MCF 10A (cell line): ENCODE measurements at regions not wholly inside any gene's neighbourhood (a gene's known extent, or its start where the extent isn't known, plus 50 kb on each side); places are given as distances from the start of the nearest gene placed in this dataset.
"Not testable (repeated sequence)": the region's sequence is repeated elsewhere in the genome, so short reads cannot be mapped to it uniquely, and the experiment has no call there.

ENCODE experiments used
- BruUV-seq: library from RNA; stranded (reverse); fragments of 400-500 nt; replicated peaks from 2 replicates; lab custom pipeline; 2021; lab: Mats Ljungman, UMichigan
- CTCF ChIA-PET: fragments of 300-600 bp; sonication (Branson Sonifier 250); formaldehyde crosslinking; extraction: SDS; loops from one replicate; lab custom pipeline; 2021; ENCODE audit warnings: antibody characterized with exemption, inconsistent platforms; lab: Yijun Ruan, JAX
- POLR2A ChIA-PET: fragments of 300-600, 350-650 bp; sonication (Branson Sonifier 250); formaldehyde crosslinking; extraction: SDS; loops from one replicate; lab custom pipeline; 2020; ENCODE audit warnings: antibody characterized with exemption, inconsistent platforms; lab: Yijun Ruan, JAX
- DNase-seq: peaks from one replicate; pipeline ENCODE4 v3.0.0-alpha.2; 2018; ENCODE audit not compliant: unreplicated experiment
- H3K27ac Mint-ChIP-seq: one replicate; pipeline ENCODE4 v1.8.0; 2022; ENCODE audit warnings: mild to moderate bottlenecking, low read depth, mixed read lengths; ENCODE audit not compliant: unreplicated experiment
- H3K27me3 Mint-ChIP-seq: one replicate; pipeline ENCODE4 v1.8.0; 2022; ENCODE audit warnings: mixed read lengths; ENCODE audit not compliant: insufficient read depth, unreplicated experiment
- H3K36me3 Mint-ChIP-seq: one replicate; pipeline ENCODE4 v1.8.0; 2022; ENCODE audit warnings: mild to moderate bottlenecking, moderate library complexity, mixed read lengths; ENCODE audit not compliant: insufficient read depth, unreplicated experiment
- H3K4me1 Mint-ChIP-seq: one replicate; pipeline ENCODE4 v1.8.0; 2022; ENCODE audit warnings: mixed read lengths; ENCODE audit not compliant: insufficient read depth, unreplicated experiment
- H3K4me3 Mint-ChIP-seq: one replicate; pipeline ENCODE4 v1.8.0; 2022; ENCODE audit warnings: mild to moderate bottlenecking, moderate library complexity, mixed read lengths; ENCODE audit not compliant: unreplicated experiment
- H3K9me3 Mint-ChIP-seq: one replicate; pipeline ENCODE4 v1.8.0; 2022; ENCODE audit warnings: mixed read lengths; ENCODE audit not compliant: unreplicated experiment
- CTCF ChIP-seq: fragments of 200-600 bp; IDR thresholded peaks from one replicate; pipeline ENCODE4 v1.8.0; 2022; ENCODE audit warnings: antibody characterized with exemption, mild to moderate bottlenecking; ENCODE audit not compliant: unreplicated experiment
- intact Hi-C: fragments of 100-400 bp; cut with micrococcal nuclease; formaldehyde crosslinking; loops from 2 replicates; pipeline ENCODE4 v1.14.1; 2022

GRCh38 chr3:76523337-76523736 is 516.6 kb upstream of the ROBO2 start:
- Mint-ChIP-seq H3K36me3 (no peaks in the 10 kb centered on the region), H3K4me1 (no peaks in the 10 kb centered on the region), H3K9me3 (no peaks in the 10 kb centered on the region), H3K4me3 (no peak overlapping the region), H3K27me3 (peaks cover 49% of the 10 kb centered on the region), H3K27ac (no peak overlapping the region)
- intact Hi-C loops = no loop called here
- CTCF ChIA-PET = no interaction called here
- no peak for TF ChIP-seq CTCF
- no TSS peak for BruUV-seq
- no peak for DNase-seq
- POLR2A ChIA-PET = no interaction called here

- Mint-ChIP-seq H3K9me3 (no peaks in the 10 kb centered on the region), H3K27ac (no peak overlapping the region), H3K36me3 (no peaks in the 10 kb centered on the region), H3K27me3 (peaks cover 57% of the 10 kb centered on the region), H3K4me1 (no peaks in the 10 kb centered on the region), H3K4me3 (no peak overlapping the region)
- no TSS peak for BruUV-seq
- ChIA-PET POLR2A (no interaction called here), CTCF (no interaction called here)
- DNase-seq = no peak
- intact Hi-C loops = no loop called here
- TF ChIP-seq CTCF = no peak
These were observed 514.2 kb upstream of the ROBO2 start for GRCh38 chr3:76525726-76526125.

GRCh38 chr3:76527773-76528172 is 512.1 kb upstream of the ROBO2 start:
- Mint-ChIP-seq H3K36me3 (no peaks in the 10 kb centered on the region), H3K27ac (no peak overlapping the region), H3K27me3 (peaks cover 68% of the 10 kb centered on the region), H3K4me1 (no peaks in the 10 kb centered on the region), H3K9me3 (no peaks in the 10 kb centered on the region), H3K4me3 (no peak overlapping the region)
- intact Hi-C loops = no loop called here
- DNase-seq = no peak
- BruUV-seq = no TSS peak
- ChIA-PET POLR2A (no interaction called here), CTCF (interaction anchor here (1.1 kb wide), 1 partner anchor 43 kb away, joined by 5 read pairs; no protein-coding TSS in a partner anchor)
- TF ChIP-seq CTCF = no peak

GRCh38 chr3:76532158-76532822 is 507.6 kb upstream of the ROBO2 start:
- no peaks in the 10 kb centered on the region for H3K36me3 Mint-ChIP-seq
- H3K4me1 Mint-ChIP-seq = no peaks in the 10 kb centered on the region
- intact Hi-C loops = no loop called here
- H3K27ac Mint-ChIP-seq = no peak overlapping the region
- BruUV-seq = no TSS peak
- peaks cover 78% of the 10 kb centered on the region for H3K27me3 Mint-ChIP-seq
- no peak for DNase-seq
- H3K9me3 Mint-ChIP-seq = peaks cover 10% of the 10 kb centered on the region
- ChIA-PET CTCF (no interaction called here), POLR2A (no interaction called here)
- H3K4me3 Mint-ChIP-seq = no peak overlapping the region
- no peak for TF ChIP-seq CTCF

GRCh38 chr3:76533710-76534109 is 506.2 kb upstream of the ROBO2 start:
- H3K4me1 Mint-ChIP-seq, DNase-seq, intact Hi-C loops, H3K36me3 Mint-ChIP-seq, CTCF ChIA-PET, H3K4me3 Mint-ChIP-seq, H3K27ac Mint-ChIP-seq, BruUV-seq, POLR2A ChIA-PET: not testable (repeated sequence)
- H3K9me3 Mint-ChIP-seq = peaks cover 10% of the 10 kb centered on the region
- H3K27me3 Mint-ChIP-seq = peaks cover 65% of the 10 kb centered on the region

GRCh38 chr3:76537857-76538256 is 502.0 kb upstream of the ROBO2 start:
- CTCF ChIA-PET, BruUV-seq, DNase-seq, H3K36me3 Mint-ChIP-seq, H3K4me1 Mint-ChIP-seq, intact Hi-C loops, H3K4me3 Mint-ChIP-seq, H3K27ac Mint-ChIP-seq, POLR2A ChIA-PET: not testable (repeated sequence)
- H3K27me3 Mint-ChIP-seq = peaks cover 46% of the 10 kb centered on the region
- H3K9me3 Mint-ChIP-seq = peaks cover 24% of the 10 kb centered on the region
